ENCODE measurements at regions not wholly inside any gene's neighbourhood (a gene's known extent, or its start where the extent isn't known, plus 50 kb on each side); places are given as distances from the start of the nearest gene placed in this dataset.

DNA sequence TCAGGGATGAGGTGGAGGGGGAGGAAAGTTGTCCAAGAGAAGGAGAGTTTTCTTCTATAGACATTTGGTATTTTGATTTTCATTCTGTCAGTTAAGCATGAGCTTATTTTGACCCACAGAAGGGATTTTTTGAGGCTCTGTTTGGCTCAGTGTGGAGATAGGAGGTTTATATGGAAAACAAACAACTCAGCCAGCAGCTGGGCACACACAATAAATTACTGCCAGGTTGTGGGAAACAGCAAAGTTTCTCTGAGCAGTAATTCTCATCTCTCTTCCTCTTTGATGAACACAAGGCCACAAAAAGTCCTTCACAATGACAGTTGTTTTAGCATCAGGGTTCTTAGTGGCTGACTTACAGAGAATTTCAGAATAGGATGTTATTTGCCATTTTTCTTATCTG is 486.1 kb downstream of the KDM4C start:
- no peaks in the 10 kb centered on the region for H3K9me3 Mint-ChIP-seq (ENCODE audit: low read depth)
- H3K4me1 Mint-ChIP-seq (ENCODE audit: low read depth) = peaks cover 3% of the 10 kb centered on the region
- peaks cover 88% of the 10 kb centered on the region for H3K27me3 Mint-ChIP-seq
- H3K27ac Mint-ChIP-seq = no peak overlapping the region
- TF ChIP-seq, protein P1, sequence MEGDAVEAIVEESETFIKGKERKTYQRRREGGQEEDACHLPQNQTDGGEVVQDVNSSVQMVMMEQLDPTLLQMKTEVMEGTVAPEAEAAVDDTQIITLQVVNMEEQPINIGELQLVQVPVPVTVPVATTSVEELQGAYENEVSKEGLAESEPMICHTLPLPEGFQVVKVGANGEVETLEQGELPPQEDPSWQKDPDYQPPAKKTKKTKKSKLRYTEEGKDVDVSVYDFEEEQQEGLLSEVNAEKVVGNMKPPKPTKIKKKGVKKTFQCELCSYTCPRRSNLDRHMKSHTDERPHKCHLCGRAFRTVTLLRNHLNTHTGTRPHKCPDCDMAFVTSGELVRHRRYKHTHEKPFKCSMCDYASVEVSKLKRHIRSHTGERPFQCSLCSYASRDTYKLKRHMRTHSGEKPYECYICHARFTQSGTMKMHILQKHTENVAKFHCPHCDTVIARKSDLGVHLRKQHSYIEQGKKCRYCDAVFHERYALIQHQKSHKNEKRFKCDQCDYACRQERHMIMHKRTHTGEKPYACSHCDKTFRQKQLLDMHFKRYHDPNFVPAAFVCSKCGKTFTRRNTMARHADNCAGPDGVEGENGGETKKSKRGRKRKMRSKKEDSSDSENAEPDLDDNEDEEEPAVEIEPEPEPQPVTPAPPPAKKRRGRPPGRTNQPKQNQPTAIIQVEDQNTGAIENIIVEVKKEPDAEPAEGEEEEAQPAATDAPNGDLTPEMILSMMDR (IDR thresholded peaks at IDR 0.05; ENCODE audit: unreplicated experiment) = no peak
- H3K4me3 Mint-ChIP-seq (ENCODE audit: low read depth) = no peak overlapping the region
- DNase-seq (ENCODE audit: low spot score, unreplicated experiment) = no peak
- peaks cover 2% of the 10 kb centered on the region for H3K36me3 Mint-ChIP-seq (ENCODE audit: insufficient read depth)

DNA sequence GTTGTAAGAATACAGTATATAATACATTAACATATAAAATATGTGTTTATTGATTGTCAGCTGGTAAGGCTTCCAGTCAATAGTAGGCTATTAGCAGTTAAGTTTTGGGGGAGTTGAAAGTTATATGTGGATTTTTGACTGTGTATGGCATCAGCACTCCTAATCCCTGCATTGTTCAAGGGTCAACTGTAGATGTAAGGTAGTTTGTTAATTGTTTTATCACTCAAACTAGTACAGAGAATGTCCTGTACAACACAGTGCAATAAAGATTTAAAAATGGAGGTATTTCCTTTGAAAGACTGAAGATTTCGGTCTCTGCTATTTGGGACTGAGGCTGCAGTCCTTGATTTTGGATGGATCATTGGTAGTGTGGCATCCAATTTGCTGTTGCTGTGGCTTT is 484.4 kb downstream of the KDM4C start:
- DNase-seq (ENCODE audit: low spot score, unreplicated experiment) = no peak
- TF ChIP-seq, protein P1 (IDR thresholded peaks at IDR 0.05; ENCODE audit: unreplicated experiment) = no peak
- peaks cover 92% of the 10 kb centered on the region for H3K27me3 Mint-ChIP-seq
- H3K9me3 Mint-ChIP-seq (ENCODE audit: low read depth) = no peaks in the 10 kb centered on the region
- peaks cover 2% of the 10 kb centered on the region for H3K36me3 Mint-ChIP-seq (ENCODE audit: insufficient read depth)
- no peak overlapping the region for H3K4me3 Mint-ChIP-seq (ENCODE audit: low read depth)
- H3K27ac Mint-ChIP-seq = no peak overlapping the region
- peaks cover 9% of the 10 kb centered on the region for H3K4me1 Mint-ChIP-seq (ENCODE audit: low read depth)

DNA sequence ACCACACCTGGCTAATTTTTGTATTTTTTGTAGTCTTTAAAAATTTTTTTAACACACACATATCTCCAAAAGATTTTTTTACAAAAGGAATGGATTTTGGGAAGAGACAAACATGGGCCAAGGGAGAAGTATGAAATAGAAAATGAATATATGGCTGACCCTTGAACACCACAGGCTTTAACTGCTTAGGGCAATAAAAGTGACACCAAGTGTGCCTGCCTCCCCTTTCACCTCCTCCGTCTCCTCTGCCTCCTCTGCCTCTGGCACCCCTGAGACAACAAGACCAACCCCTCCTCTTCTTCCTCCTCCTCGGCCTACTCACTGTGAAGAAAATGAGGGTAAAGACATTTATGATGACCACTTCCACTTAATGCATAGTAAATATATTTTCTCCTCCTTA is 483.9 kb downstream of the KDM4C start:
- Mint-ChIP-seq H3K27ac (no peak overlapping the region), H3K27me3 (peaks cover 92% of the 10 kb centered on the region), H3K4me1 (ENCODE audit: low read depth) (peaks cover 9% of the 10 kb centered on the region), H3K4me3 (ENCODE audit: low read depth) (no peak overlapping the region), H3K9me3 (ENCODE audit: low read depth) (no peaks in the 10 kb centered on the region), H3K36me3 (ENCODE audit: insufficient read depth) (peaks cover 2% of the 10 kb centered on the region)
- TF ChIP-seq, protein P1 (IDR thresholded peaks at IDR 0.05; ENCODE audit: unreplicated experiment) = no peak
- no peak for DNase-seq (ENCODE audit: low spot score, unreplicated experiment)

DNA sequence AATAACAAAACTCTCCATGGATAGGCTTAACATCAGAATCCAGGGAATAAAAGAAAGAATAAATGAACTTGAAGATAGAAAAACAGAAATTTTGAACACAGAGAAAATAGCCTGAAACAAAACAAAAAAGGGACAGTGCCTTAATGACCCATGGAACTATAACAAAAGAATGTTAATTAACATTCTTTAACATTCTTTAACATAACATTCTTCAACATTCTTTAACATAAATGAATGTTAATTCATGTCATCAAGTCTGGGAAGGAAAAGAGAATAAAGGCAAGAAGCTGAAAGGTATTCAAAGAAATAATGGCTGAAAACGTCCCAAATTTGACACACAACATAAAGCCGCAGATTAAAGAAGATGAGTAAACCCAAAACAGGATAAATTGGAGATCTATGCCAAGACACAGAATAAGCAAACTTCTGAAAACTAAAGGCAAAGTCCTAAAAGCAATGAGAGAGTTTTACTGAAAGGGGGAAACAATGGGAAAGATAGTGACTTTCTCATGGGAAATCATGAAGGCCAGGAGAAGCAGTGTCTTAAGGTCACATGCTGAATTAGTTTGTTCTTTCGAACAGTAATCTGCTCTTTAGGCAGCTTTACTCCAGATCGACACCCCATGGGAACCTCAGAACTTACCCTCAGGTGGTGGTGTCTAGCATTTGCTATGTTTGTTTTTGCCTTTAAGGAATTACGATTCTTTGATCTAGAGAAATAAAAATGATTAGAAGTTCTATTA is 483.0 kb downstream of the KDM4C start:
- H3K36me3 Mint-ChIP-seq (ENCODE audit: insufficient read depth) = peaks cover 2% of the 10 kb centered on the region
- DNase-seq (ENCODE audit: low spot score, unreplicated experiment) = no peak
- H3K27me3 Mint-ChIP-seq = peaks cover 90% of the 10 kb centered on the region
- TF ChIP-seq, protein P1 (IDR thresholded peaks at IDR 0.05; ENCODE audit: unreplicated experiment) = no peak
- no peak overlapping the region for H3K4me3 Mint-ChIP-seq (ENCODE audit: low read depth)
- H3K4me1 Mint-ChIP-seq (ENCODE audit: low read depth) = peaks cover 9% of the 10 kb centered on the region
- no peak overlapping the region for H3K27ac Mint-ChIP-seq
- H3K9me3 Mint-ChIP-seq (ENCODE audit: low read depth) = no peaks in the 10 kb centered on the region

- Mint-ChIP-seq H3K4me1 (ENCODE audit: low read depth) (peaks cover 9% of the 10 kb centered on the region), H3K27ac (no peak overlapping the region), H3K36me3 (ENCODE audit: insufficient read depth) (peaks cover 2% of the 10 kb centered on the region), H3K4me3 (ENCODE audit: low read depth) (no peak overlapping the region), H3K9me3 (ENCODE audit: low read depth) (no peaks in the 10 kb centered on the region), H3K27me3 (peaks cover 90% of the 10 kb centered on the region)
- no peak for DNase-seq (ENCODE audit: low spot score, unreplicated experiment)
- TF ChIP-seq, protein P1 (IDR thresholded peaks at IDR 0.05; ENCODE audit: unreplicated experiment) = no peak
Measured at GRCh38 chr9:7239708-7240107, 481.9 kb downstream of the KDM4C start.

All from progenitor cell of endocrine pancreas (in vitro differentiated cells).